HepG2 (cell line): ENCODE measurements at regions not wholly inside any gene's neighbourhood (a gene's known extent, or its start where the extent isn't known, plus 50 kb on each side); places are given as distances from the start of the nearest gene placed in this dataset.

Experiments
- CTCF ChIP-seq: sonication (generic); formaldehyde crosslinking; IDR thresholded peaks from 2 replicates; pipeline ENCODE4 v1.5.0; 2020; ENCODE audit warnings: mild to moderate bottlenecking, missing genetic modification reagents, moderate library complexity
- EHMT2 ChIP-seq: fragments of 200-600 bp; sonication (generic); IDR thresholded peaks from 2 replicates; pipeline ENCODE4 v1.7.0; 2017; ENCODE audit warnings: antibody characterized with exemption, low read depth, low read length, borderline replicate concordance
- HNRNPK ChIP-seq: fragments of 200-400 bp; formaldehyde crosslinking; IDR thresholded peaks from 2 replicates; pipeline ENCODE4 v1.6.1; 2018; ENCODE audit warnings: low read length, low read depth, moderate library complexity, mild to moderate bottlenecking; ENCODE audit not compliant: poor library complexity, severe bottlenecking
- KDM4B ChIP-seq: sonication (generic); formaldehyde crosslinking; IDR thresholded peaks from 2 replicates; pipeline ENCODE4 v1.4.0; 2020; ENCODE audit warnings: missing genetic modification reagents
- KLF11 ChIP-seq: IDR thresholded peaks from 2 replicates; pipeline ENCODE4 v1.6.1; 2016; ENCODE audit warnings: missing compliant biosample characterization
- RAD21 ChIP-seq: fragments of 450-650 bp; formaldehyde crosslinking; IDR thresholded peaks from 2 replicates; pipeline ENCODE4 v1.5.0; 2020; ENCODE audit warnings: mild to moderate bottlenecking
- SUZ12 ChIP-seq: fragments of 150-350 bp; IDR thresholded peaks from 2 replicates; pipeline ENCODE4 v1.6.1; 2014; ENCODE audit warnings: low read depth, low read length
- TF ChIP-seq, protein P1 (sequence below): sonication (generic); formaldehyde crosslinking; IDR thresholded peaks from 2 replicates; pipeline ENCODE4 v1.4.0; 2020; ENCODE audit warnings: missing genetic modification reagents

DNA sequence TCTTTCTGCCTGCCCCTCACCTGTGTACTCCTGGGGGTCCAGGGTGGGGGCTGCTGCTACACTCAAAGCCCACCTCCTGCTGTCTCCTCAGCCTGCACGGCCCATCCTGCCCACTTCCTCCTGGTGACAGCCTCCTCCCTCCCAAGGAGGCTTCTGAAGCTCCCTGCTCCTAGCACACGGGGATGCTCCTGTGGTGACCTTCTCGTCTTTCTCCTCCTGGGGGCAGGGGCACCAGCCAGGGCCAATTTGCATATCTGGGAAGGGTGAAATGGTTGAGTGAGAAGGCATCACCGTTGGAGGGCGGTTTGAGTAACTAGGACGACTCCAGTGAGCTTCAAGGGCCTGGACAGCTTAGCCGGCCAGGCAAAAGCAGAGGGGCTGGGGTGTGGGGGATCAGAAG is 51.9 kb upstream of the COL5A1 start:
- TF ChIP-seq CTCF (CRISPR knock-in tag) (no peak), SUZ12 (no peak), HNRNPK (no peak), RAD21 (CRISPR knock-in tag) (no peak), KDM4B (no peak), EHMT2 (no peak), KLF11 (no peak)
- TF ChIP-seq, protein P1, sequence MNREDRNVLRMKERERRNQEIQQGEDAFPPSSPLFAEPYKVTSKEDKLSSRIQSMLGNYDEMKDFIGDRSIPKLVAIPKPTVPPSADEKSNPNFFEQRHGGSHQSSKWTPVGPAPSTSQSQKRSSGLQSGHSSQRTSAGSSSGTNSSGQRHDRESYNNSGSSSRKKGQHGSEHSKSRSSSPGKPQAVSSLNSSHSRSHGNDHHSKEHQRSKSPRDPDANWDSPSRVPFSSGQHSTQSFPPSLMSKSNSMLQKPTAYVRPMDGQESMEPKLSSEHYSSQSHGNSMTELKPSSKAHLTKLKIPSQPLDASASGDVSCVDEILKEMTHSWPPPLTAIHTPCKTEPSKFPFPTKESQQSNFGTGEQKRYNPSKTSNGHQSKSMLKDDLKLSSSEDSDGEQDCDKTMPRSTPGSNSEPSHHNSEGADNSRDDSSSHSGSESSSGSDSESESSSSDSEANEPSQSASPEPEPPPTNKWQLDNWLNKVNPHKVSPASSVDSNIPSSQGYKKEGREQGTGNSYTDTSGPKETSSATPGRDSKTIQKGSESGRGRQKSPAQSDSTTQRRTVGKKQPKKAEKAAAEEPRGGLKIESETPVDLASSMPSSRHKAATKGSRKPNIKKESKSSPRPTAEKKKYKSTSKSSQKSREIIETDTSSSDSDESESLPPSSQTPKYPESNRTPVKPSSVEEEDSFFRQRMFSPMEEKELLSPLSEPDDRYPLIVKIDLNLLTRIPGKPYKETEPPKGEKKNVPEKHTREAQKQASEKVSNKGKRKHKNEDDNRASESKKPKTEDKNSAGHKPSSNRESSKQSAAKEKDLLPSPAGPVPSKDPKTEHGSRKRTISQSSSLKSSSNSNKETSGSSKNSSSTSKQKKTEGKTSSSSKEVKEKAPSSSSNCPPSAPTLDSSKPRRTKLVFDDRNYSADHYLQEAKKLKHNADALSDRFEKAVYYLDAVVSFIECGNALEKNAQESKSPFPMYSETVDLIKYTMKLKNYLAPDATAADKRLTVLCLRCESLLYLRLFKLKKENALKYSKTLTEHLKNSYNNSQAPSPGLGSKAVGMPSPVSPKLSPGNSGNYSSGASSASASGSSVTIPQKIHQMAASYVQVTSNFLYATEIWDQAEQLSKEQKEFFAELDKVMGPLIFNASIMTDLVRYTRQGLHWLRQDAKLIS, result no peak
